Hepatocyte (in vitro differentiated cells): ENCODE measurements at regions not wholly inside any gene's neighbourhood (a gene's known extent, or its start where the extent isn't known, plus 50 kb on each side); places are given as distances from the start of the nearest gene placed in this dataset.

Experiments
- CTCF ChIP-seq: fragments of 200-600 bp; sonication (generic); IDR thresholded peaks from 2 replicates; pipeline ENCODE4 v1.5.1; 2016; ENCODE audit warnings: antibody characterized with exemption, mild to moderate bottlenecking; ENCODE audit not compliant: poor library complexity
- EZH2phosphoT487 ChIP-seq: fragments of 200-600 bp; sonication (generic); IDR thresholded peaks from one replicate; pipeline ENCODE4 v1.6.1; 2018; ENCODE audit warnings: antibody characterized with exemption, mild to moderate bottlenecking, low read depth, moderate library complexity; ENCODE audit not compliant: unreplicated experiment, severe bottlenecking

- TF ChIP-seq CTCF (no peak), EZH2phosphoT487 (no peak)
Observed at GRCh38 chr22:27546157-27546935, 255.2 kb downstream of the MN1 start.
